ENCODE measurements at regions not wholly inside any gene's neighbourhood (a gene's known extent, or its start where the extent isn't known, plus 50 kb on each side); places are given as distances from the start of the nearest gene placed in this dataset.

- Histone ChIP-seq H3K4me3 (ENCODE audit: control insufficient read depth in 2 of 3, extremely low read depth in 1 of 3, insufficient read depth in 2 of 3, low read depth in 1 of 3, low read length in 3 of 3) (no peak overlapping the region), H3K9me1 (ENCODE audit: control insufficient read depth, extremely low read depth, insufficient read depth, low read length) (no peaks in the 10 kb centered on the region), H2AFZ (ENCODE audit: control insufficient read depth, low read length) (no peak overlapping the region), H3K36me3 (ENCODE audit: control insufficient read depth in 2 of 2, extremely low read depth in 1 of 2, insufficient read depth in 2 of 2, low read length in 2 of 2) (no peaks in the 10 kb centered on the region), H3K9me3 (ENCODE audit: control insufficient read depth, low read depth, low read length) (peaks cover 5% of the 10 kb centered on the region), H3K27me3 (ENCODE audit: control insufficient read depth, extremely low read depth, insufficient read depth, low read length) (no peaks in the 10 kb centered on the region), H4K20me1 (ENCODE audit: control insufficient read depth, extremely low read depth, insufficient read depth, low read length) (no peaks in the 10 kb centered on the region), H3K4me2 (ENCODE audit: control insufficient read depth, extremely low read depth, insufficient read depth, low read depth, low read length) (no peak overlapping the region), H3K4me1 (ENCODE audit: control insufficient read depth, extremely low read depth, insufficient read depth, low read length) (no peaks in the 10 kb centered on the region), H3K9ac (ENCODE audit: control insufficient read depth, extremely low read depth, insufficient read depth, low read length) (no peak overlapping the region), H3K79me2 (ENCODE audit: control insufficient read depth, insufficient read depth, low read length) (no peaks in the 10 kb centered on the region), H3K27ac (ENCODE audit: control insufficient read depth, insufficient read depth, low read length) (no peak overlapping the region)
- no peak for FAIRE-seq
- TF ChIP-seq EZH2 (IDR thresholded peaks at IDR 0.05; ENCODE audit: low read length) (no peak), CTCF (optimal IDR thresholded peaks at IDR 0.05 in 1 of 3, IDR thresholded peaks at IDR 0.05 in 1 of 3, conservative IDR thresholded peaks at IDR 0.05 in 1 of 3; ENCODE audit: extremely low read depth in 1 of 3, insufficient read depth in 2 of 3, low read length in 3 of 3) (no peak)
- dilution Hi-C loops (cut with MboI; ENCODE audit: extremely low pct_ligation_motif_present, low sequenced_read_pairs): no loop called here
- DNase-seq (ENCODE audit: low read depth, low spot score): no peak
Measured at GRCh38 chr18:78875778-78876650, 103.6 kb upstream of the SALL3 start.

GRCh38 chr18:78876868-78877267 lies 102.8 kb upstream of the SALL3 start:
- Histone ChIP-seq H3K4me2 (ENCODE audit: control insufficient read depth, extremely low read depth, insufficient read depth, low read depth, low read length) (no peak overlapping the region), H3K27me3 (ENCODE audit: control insufficient read depth, extremely low read depth, insufficient read depth, low read length) (no peaks in the 10 kb centered on the region), H2AFZ (ENCODE audit: control insufficient read depth, low read length) (no peak overlapping the region), H4K20me1 (ENCODE audit: control insufficient read depth, extremely low read depth, insufficient read depth, low read length) (no peaks in the 10 kb centered on the region), H3K9me1 (ENCODE audit: control insufficient read depth, extremely low read depth, insufficient read depth, low read length) (no peaks in the 10 kb centered on the region), H3K4me3 (ENCODE audit: control insufficient read depth in 2 of 3, extremely low read depth in 1 of 3, insufficient read depth in 2 of 3, low read depth in 1 of 3, low read length in 3 of 3) (no peak overlapping the region), H3K9ac (ENCODE audit: control insufficient read depth, extremely low read depth, insufficient read depth, low read length) (no peak overlapping the region), H3K4me1 (ENCODE audit: control insufficient read depth, extremely low read depth, insufficient read depth, low read length) (no peaks in the 10 kb centered on the region), H3K36me3 (ENCODE audit: control insufficient read depth in 2 of 2, extremely low read depth in 1 of 2, insufficient read depth in 2 of 2, low read length in 2 of 2) (no peaks in the 10 kb centered on the region), H3K27ac (ENCODE audit: control insufficient read depth, insufficient read depth, low read length) (no peak overlapping the region), H3K9me3 (ENCODE audit: control insufficient read depth, low read depth, low read length) (peaks cover 5% of the 10 kb centered on the region), H3K79me2 (ENCODE audit: control insufficient read depth, insufficient read depth, low read length) (no peaks in the 10 kb centered on the region)
- DNase-seq (ENCODE audit: low read depth, low spot score) (no peak), FAIRE-seq (no peak)
- TF ChIP-seq EZH2 (IDR thresholded peaks at IDR 0.05; ENCODE audit: low read length) (no peak), CTCF (optimal IDR thresholded peaks at IDR 0.05 in 1 of 3, IDR thresholded peaks at IDR 0.05 in 1 of 3, conservative IDR thresholded peaks at IDR 0.05 in 1 of 3; ENCODE audit: extremely low read depth in 1 of 3, insufficient read depth in 2 of 3, low read length in 3 of 3) (no peak)
- dilution Hi-C loops (cut with MboI; ENCODE audit: extremely low pct_ligation_motif_present, low sequenced_read_pairs): no loop called here

Measured in keratinocyte (primary cell).